ENCODE measurements at regions not wholly inside any gene's neighbourhood (a gene's known extent, or its start where the extent isn't known, plus 50 kb on each side); places are given as distances from the start of the nearest gene placed in this dataset.

- TF ChIP-seq CTCF (IDR thresholded peaks at IDR 0.05) (no peak), POLR2A (IDR thresholded peaks at IDR 0.05) (no peak)
These were observed 1423.9 kb upstream of the PRMT6 start for GRCh38 chr1:105632342-105633196.
